Esophagus squamous epithelium (tissue), 5 donors: ENCODE measurements at regions not wholly inside any gene's neighbourhood (a gene's known extent, or its start where the extent isn't known, plus 50 kb on each side); places are given as distances from the start of the nearest gene placed in this dataset.

Experiments
- DNase-seq: peaks from one replicate; lab custom pipeline; 2025; lab: John Stamatoyannopoulos, UW
- H3K27ac ChIP-seq, 4 donors: fragments of 200-600 bp; sonication (generic); one replicate each; pipeline ENCODE4 v1.5.1; 2016 to 2019; ENCODE audit warnings: mild to moderate bottlenecking in 1 of 4
- H3K27me3 ChIP-seq, 4 donors: fragments of 200-600 bp; sonication (generic); 1 replicate in 3 of 4; 2 replicates in 1 of 4; pipeline versions ENCODE4 v1.5.1 to v1.6.0; 2017 to 2021; ENCODE audit warnings: antibody characterized with exemption in 1 of 4
- H3K36me3 ChIP-seq, 3 donors: fragments of 200-600 bp; sonication (generic); one replicate each; pipeline ENCODE4 v1.5.1; 2016 to 2019
- H3K4me1 ChIP-seq, 3 donors: fragments of 200-600 bp; sonication (generic); one replicate each; pipeline ENCODE4 v1.5.1; 2017 to 2019
- H3K4me3 ChIP-seq, 4 donors: fragments of 200-600 bp; sonication (generic); 1 replicate in 3 of 4; 2 replicates in 1 of 4; pipeline ENCODE4 v1.5.1; 2016 to 2019; ENCODE audit warnings: mild to moderate bottlenecking in 2 of 4, moderate library complexity in 1 of 4
- H3K9me3 ChIP-seq, 3 donors: fragments of 200-600 bp; sonication (generic); one replicate each; pipeline ENCODE4 v1.5.1; 2016 to 2019
- POLR2A ChIP-seq, 4 donors: fragments of 450-650 bp; IDR thresholded peaks; one replicate each; pipeline ENCODE4 v1.6.1; 2017; ENCODE audit warnings: antibody characterized with exemption in 4 of 4, mild to moderate bottlenecking in 4 of 4, moderate library complexity in 3 of 4
- WGBS, 2 donors: methylation state at CpG; one replicate each; pipeline ENCODE4 v1.1.5; 2018; 5-methylcytosine and 5-hydroxymethylcytosine counted together
- intact Hi-C: fragments of 100-400 bp; cut with DNase I; formaldehyde crosslinking; loops from one replicate; pipeline ENCODE4 v1.15.0; 2022
- TF ChIP-seq, protein P1 (sequence below), 6 experiments: fragments of 450-650 bp in 4 of 6; fragments of 200-600 bp in 2 of 6; sonication (generic) in 2 of 6; IDR thresholded peaks; one replicate each; pipeline ENCODE4 v1.5.1; 2016 to 2019; ENCODE audit warnings: antibody characterized with exemption in 6 of 6, mild to moderate bottlenecking in 4 of 6, moderate library complexity in 4 of 6
- donor health status: DM: yes; HTN: yes; CAD: no.

DNA sequence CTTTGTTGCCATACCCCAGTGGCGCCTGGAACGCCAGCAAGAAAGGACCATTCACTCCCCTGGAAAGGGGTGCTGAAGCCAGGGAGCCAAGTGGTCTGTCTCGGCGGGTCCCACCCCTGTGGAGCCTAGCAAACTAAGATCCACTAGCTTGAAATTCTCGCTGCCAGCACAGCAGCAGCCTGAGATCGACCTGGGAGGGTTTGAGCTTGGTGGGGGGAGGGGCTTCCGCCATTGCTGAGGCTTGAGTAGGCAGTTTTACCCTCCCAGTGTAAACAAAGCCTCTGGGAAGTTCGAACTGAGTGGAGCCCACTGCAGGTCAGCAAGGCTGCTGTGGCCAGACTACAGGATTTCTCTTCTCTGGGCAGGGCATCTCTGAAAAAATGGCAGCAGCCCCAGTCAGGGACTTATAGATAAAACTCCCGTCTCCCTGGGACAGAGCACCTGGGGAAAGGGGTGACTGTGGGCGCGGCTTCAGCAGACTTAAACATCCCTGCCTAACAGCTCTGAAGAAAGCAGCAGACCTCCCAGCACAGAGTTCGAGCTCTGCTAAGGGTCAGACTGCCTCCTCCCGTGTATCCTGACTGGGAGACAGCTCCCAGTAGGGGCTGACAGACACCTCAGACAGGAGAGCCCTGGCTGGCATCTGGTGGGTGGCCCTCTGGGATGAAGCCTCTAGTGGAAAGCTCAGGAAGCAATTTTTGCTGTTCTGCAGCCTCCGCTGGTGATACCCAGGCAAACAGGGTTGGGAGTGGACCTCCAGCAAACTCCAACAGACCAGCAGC is 281.1 kb upstream of the SP4 start:
- Histone ChIP-seq H3K27ac (no peak overlapping the region), H3K36me3 (no peaks in the 10 kb centered on the region), H3K27me3 (peaks cover 0 to 18% (median 0%) of the 10 kb centered on the region in 4 donors), H3K9me3 (no peaks in the 10 kb centered on the region), H3K4me3 (no peak overlapping the region), H3K4me1 (no peaks in the 10 kb centered on the region)
- no peak for DNase-seq
- intact Hi-C loops = no loop called here
- no peak for TF ChIP-seq POLR2A (IDR thresholded peaks at IDR 0.05)
- TF ChIP-seq, protein P1, sequence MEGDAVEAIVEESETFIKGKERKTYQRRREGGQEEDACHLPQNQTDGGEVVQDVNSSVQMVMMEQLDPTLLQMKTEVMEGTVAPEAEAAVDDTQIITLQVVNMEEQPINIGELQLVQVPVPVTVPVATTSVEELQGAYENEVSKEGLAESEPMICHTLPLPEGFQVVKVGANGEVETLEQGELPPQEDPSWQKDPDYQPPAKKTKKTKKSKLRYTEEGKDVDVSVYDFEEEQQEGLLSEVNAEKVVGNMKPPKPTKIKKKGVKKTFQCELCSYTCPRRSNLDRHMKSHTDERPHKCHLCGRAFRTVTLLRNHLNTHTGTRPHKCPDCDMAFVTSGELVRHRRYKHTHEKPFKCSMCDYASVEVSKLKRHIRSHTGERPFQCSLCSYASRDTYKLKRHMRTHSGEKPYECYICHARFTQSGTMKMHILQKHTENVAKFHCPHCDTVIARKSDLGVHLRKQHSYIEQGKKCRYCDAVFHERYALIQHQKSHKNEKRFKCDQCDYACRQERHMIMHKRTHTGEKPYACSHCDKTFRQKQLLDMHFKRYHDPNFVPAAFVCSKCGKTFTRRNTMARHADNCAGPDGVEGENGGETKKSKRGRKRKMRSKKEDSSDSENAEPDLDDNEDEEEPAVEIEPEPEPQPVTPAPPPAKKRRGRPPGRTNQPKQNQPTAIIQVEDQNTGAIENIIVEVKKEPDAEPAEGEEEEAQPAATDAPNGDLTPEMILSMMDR (IDR thresholded peaks at IDR 0.05) = no peak
- 80% methylated on average over 2 of the region's 14 CpGs; no CpG with 5 or more reads in 1 of the 2 donors for WGBS, 2 donors

GRCh38 chr7:21149809-21150208 is 278.1 kb upstream of the SP4 start:
- Histone ChIP-seq H3K4me3 (no peak overlapping the region), H3K36me3 (no peaks in the 10 kb centered on the region), H3K27ac (no peak overlapping the region), H3K4me1 (no peaks in the 10 kb centered on the region), H3K27me3 (peaks cover 0 to 14% (median 0%) of the 10 kb centered on the region in 4 donors), H3K9me3 (no peaks in the 10 kb centered on the region)
- 82 to 83% methylated on average over 3 of the region's 3 CpGs for WGBS, 2 donors
- no peak for DNase-seq
- intact Hi-C loops = no loop called here
- TF ChIP-seq, protein P1 (IDR thresholded peaks at IDR 0.05) = no peak
- no peak for TF ChIP-seq POLR2A (IDR thresholded peaks at IDR 0.05)

GRCh38 chr7:21154614-21155013 is 273.3 kb upstream of the SP4 start:
- no peaks in the 10 kb centered on the region for H3K4me1 ChIP-seq
- H3K36me3 ChIP-seq = no peaks in the 10 kb centered on the region
- H3K9me3 ChIP-seq = no peaks in the 10 kb centered on the region
- H3K4me3 ChIP-seq = no peak overlapping the region
- TF ChIP-seq, protein P1 (IDR thresholded peaks at IDR 0.05) = no peak
- TF ChIP-seq POLR2A (IDR thresholded peaks at IDR 0.05) = no peak
- H3K27ac ChIP-seq = no peak overlapping the region
- intact Hi-C loops = no loop called here
- no peak for DNase-seq
- H3K27me3 ChIP-seq = no peaks in the 10 kb centered on the region
- WGBS, 2 donors = 53 to 58% methylated on average over 2 of the region's 2 CpGs

GRCh38 chr7:21159506-21159905 is 268.4 kb upstream of the SP4 start:
- H3K9me3 ChIP-seq = no peaks in the 10 kb centered on the region
- H3K27ac ChIP-seq = no peak overlapping the region
- H3K36me3 ChIP-seq = no peaks in the 10 kb centered on the region
- intact Hi-C loops = no loop called here
- no peaks in the 10 kb centered on the region for H3K27me3 ChIP-seq
- no peak for DNase-seq
- H3K4me1 ChIP-seq = no peaks in the 10 kb centered on the region
- H3K4me3 ChIP-seq = no peak overlapping the region
- WGBS, 2 donors = 45 to 89% methylated on average over 1 of the region's 1 CpG
- TF ChIP-seq POLR2A (IDR thresholded peaks at IDR 0.05) = no peak
- TF ChIP-seq, protein P1 (IDR thresholded peaks at IDR 0.05) = no peak

DNA sequence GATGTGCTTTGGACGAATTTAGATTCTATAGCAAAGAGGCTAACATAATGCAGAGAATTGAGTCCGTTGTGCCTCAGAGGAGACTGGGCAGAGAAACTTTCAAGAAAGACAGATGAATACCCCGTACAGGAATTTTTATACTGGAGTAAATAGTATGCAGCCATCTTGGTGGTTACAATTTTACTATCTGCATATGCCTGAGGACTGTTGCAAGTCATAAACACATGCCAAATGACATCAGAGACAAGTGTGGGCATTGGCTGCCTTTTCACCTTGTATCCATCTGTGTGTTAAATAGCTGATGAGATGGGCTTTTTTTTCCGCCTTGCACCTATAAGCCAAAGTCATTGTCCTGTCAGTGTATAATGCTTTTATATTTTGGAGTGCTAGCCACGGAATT is 267.5 kb upstream of the SP4 start:
- H3K4me1 ChIP-seq = no peaks in the 10 kb centered on the region
- intact Hi-C loops = no loop called here
- DNase-seq = no peak
- no peak overlapping the region for H3K27ac ChIP-seq
- H3K4me3 ChIP-seq = no peak overlapping the region
- H3K9me3 ChIP-seq = no peaks in the 10 kb centered on the region
- H3K27me3 ChIP-seq = peaks cover 0 to 1% (median 0%) of the 10 kb centered on the region in 4 donors
- no peak for TF ChIP-seq POLR2A (IDR thresholded peaks at IDR 0.05)
- TF ChIP-seq, protein P1 (IDR thresholded peaks at IDR 0.05) = no peak
- H3K36me3 ChIP-seq = no peaks in the 10 kb centered on the region
- WGBS, 2 donors = 54 to 69% methylated on average over 5 of the region's 5 CpGs
